ENCODE measurements at regions not wholly inside any gene's neighbourhood (a gene's known extent, or its start where the extent isn't known, plus 50 kb on each side); places are given as distances from the start of the nearest gene placed in this dataset.

GRCh38 chrX:22748093-22748999 is 251.4 kb upstream of the DDX53 start:
- no peak overlapping the region for H3K4me2 ChIP-seq
- peak; percentile 6 to 38 for DNase-seq (ENCODE audit: low read depth in 1 of 2, low spot score in 1 of 2)
- FAIRE-seq = peak; percentile 86
- no peaks in the 10 kb centered on the region for H3K4me1 ChIP-seq
- H3K9me3 ChIP-seq = no peaks in the 10 kb centered on the region
- no peak overlapping the region for H3K27ac ChIP-seq
- WGBS (ENCODE audit: missing lambda C conversion rate) = 12% methylated on average over 7 of the region's 7 CpGs
- ChIA-PET CTCF (interaction anchor here (0.7 to 3.1 kb wide), 12 partner anchors 9 to 764 kb away, joined by 3 to 18 read pairs (median 3); no protein-coding TSS in a partner anchor), POLR2A (no interaction called here)
- no peak for TF ChIP-seq ZFP36 (IDR thresholded peaks at IDR 0.05; ENCODE audit: borderline replicate concordance, partially characterized antibody)
- no peak for TF ChIP-seq FOSB (CRISPR knock-in tag; IDR thresholded peaks at IDR 0.05)
- TF ChIP-seq ZNF302 (CRISPR knock-in tag; IDR thresholded peaks at IDR 0.05) = no peak
- TF ChIP-seq SMC3 (IDR thresholded peaks at IDR 0.05) = peak; percentile 63
- TF ChIP-seq ZC3H11A (IDR thresholded peaks at IDR 0.05) = no peak
- TF ChIP-seq REST (IDR thresholded peaks at IDR 0.05) = no peak
- TF ChIP-seq FOXS1 (CRISPR knock-in tag; IDR thresholded peaks at IDR 0.05) = no peak
- no peak for TF ChIP-seq CHD4 (IDR thresholded peaks at IDR 0.05; ENCODE audit: borderline replicate concordance)
- TF ChIP-seq MYC (IDR thresholded peaks at IDR 0.05; ENCODE audit: borderline replicate concordance, low read length) = no peak
- no peak for TF ChIP-seq E2F6 (IDR thresholded peaks at IDR 0.05; ENCODE audit: borderline replicate concordance, low read depth)
- TF ChIP-seq CTCF (IDR thresholded peaks at IDR 0.05) = peak; percentile 57
- TF ChIP-seq MAZ (IDR thresholded peaks at IDR 0.05; ENCODE audit: borderline replicate concordance, low read depth, low read length) = no peak
- TF ChIP-seq MAFK (IDR thresholded peaks at IDR 0.05; ENCODE audit: partially characterized antibody) = peak; percentile 82
- no peak for TF ChIP-seq CHD2 (IDR thresholded peaks at IDR 0.05; ENCODE audit: low read length, partially characterized antibody)
- no peak for TF ChIP-seq RNF2 (IDR thresholded peaks at IDR 0.05; ENCODE audit: borderline replicate concordance, low read depth)
- TF ChIP-seq PBX3 (IDR thresholded peaks at IDR 0.05) = no peak
- TF ChIP-seq TFCP2L1 (CRISPR knock-in tag; IDR thresholded peaks at IDR 0.05) = no peak
- no peak for TF ChIP-seq TP53 (CRISPR knock-in tag; IDR thresholded peaks at IDR 0.05)
- no peak for TF ChIP-seq JUNB (IDR thresholded peaks at IDR 0.05)
- TF ChIP-seq HMGXB4 (CRISPR knock-in tag; IDR thresholded peaks at IDR 0.05; ENCODE audit: borderline replicate concordance) = no peak
- no peak for TF ChIP-seq HES2 (IDR thresholded peaks at IDR 0.05)
- no peak for TF ChIP-seq EHF (CRISPR knock-in tag; IDR thresholded peaks at IDR 0.05)
- peak; percentile 40 to 51; a peak in 3 of 5 replicates for TF ChIP-seq RAD21 (conservative IDR thresholded peaks at IDR 0.05 in 1 of 2, IDR thresholded peaks at IDR 0.05 in 1 of 2)
- ATAC-seq = peak; percentile 82 to 89
- H3K4me3 ChIP-seq = no peak overlapping the region
